Ishikawa (cell line): ENCODE measurements at regions not wholly inside any gene's neighbourhood (a gene's known extent, or its start where the extent isn't known, plus 50 kb on each side); places are given as distances from the start of the nearest gene placed in this dataset.

Source experiments
- CREB1 ChIP-seq: IDR thresholded peaks from 2 replicates; pipeline ENCODE4 v1.6.1; 2012; ENCODE audit warnings: low read depth
- EGR1 ChIP-seq: IDR thresholded peaks from 2 replicates; pipeline ENCODE4 v1.6.1; 2012
- EP300 ChIP-seq: IDR thresholded peaks from 2 replicates; pipeline ENCODE4 v1.6.1; 2012; ENCODE audit warnings: borderline replicate concordance
- MAX ChIP-seq: IDR thresholded peaks from 2 replicates; pipeline ENCODE4 v1.6.1; 2012
- TAF1 ChIP-seq: IDR thresholded peaks from 2 replicates; pipeline ENCODE4 v1.6.1; 2012; ENCODE audit warnings: low read depth, mild to moderate bottlenecking
- YY1 ChIP-seq: IDR thresholded peaks from 2 replicates; pipeline ENCODE4 v1.6.1; 2012; ENCODE audit warnings: low read depth
- TF ChIP-seq, protein P1 (sequence below): IDR thresholded peaks from 2 replicates; pipeline ENCODE4 v1.6.1; 2012; ENCODE audit warnings: low read depth, mild to moderate bottlenecking

DNA sequence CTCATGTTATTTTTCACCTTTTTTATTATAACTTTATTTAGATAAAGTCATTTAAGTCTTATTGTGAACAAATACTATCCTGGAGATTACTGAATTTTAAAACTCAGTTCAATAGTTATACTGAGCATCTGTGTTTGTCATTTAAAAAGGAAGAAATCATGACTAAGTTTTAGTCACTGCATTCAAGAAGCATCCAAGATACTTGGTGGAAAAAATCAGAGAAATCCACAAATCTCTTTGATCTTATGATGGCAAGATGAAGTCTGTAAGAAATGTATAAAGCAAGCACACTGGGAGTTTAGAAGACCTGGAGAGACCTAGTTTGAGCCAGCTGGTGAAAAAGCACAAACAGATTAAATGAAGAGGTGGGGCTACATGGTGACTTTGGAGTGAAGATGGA, 529.8 kb upstream of the IGFBP3 start:
- TF ChIP-seq MAX (no peak), EP300 (no peak), TAF1 (no peak), YY1 (no peak), CREB1 (no peak), EGR1 (no peak)
- TF ChIP-seq, protein P1, sequence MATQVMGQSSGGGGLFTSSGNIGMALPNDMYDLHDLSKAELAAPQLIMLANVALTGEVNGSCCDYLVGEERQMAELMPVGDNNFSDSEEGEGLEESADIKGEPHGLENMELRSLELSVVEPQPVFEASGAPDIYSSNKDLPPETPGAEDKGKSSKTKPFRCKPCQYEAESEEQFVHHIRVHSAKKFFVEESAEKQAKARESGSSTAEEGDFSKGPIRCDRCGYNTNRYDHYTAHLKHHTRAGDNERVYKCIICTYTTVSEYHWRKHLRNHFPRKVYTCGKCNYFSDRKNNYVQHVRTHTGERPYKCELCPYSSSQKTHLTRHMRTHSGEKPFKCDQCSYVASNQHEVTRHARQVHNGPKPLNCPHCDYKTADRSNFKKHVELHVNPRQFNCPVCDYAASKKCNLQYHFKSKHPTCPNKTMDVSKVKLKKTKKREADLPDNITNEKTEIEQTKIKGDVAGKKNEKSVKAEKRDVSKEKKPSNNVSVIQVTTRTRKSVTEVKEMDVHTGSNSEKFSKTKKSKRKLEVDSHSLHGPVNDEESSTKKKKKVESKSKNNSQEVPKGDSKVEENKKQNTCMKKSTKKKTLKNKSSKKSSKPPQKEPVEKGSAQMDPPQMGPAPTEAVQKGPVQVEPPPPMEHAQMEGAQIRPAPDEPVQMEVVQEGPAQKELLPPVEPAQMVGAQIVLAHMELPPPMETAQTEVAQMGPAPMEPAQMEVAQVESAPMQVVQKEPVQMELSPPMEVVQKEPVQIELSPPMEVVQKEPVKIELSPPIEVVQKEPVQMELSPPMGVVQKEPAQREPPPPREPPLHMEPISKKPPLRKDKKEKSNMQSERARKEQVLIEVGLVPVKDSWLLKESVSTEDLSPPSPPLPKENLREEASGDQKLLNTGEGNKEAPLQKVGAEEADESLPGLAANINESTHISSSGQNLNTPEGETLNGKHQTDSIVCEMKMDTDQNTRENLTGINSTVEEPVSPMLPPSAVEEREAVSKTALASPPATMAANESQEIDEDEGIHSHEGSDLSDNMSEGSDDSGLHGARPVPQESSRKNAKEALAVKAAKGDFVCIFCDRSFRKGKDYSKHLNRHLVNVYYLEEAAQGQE: no peak
